ENCODE measurements at regions not wholly inside any gene's neighbourhood (a gene's known extent, or its start where the extent isn't known, plus 50 kb on each side); places are given as distances from the start of the nearest gene placed in this dataset.

- TF ChIP-seq CTCF (IDR thresholded peaks at IDR 0.05; ENCODE audit: poor library complexity) (no peak), EZH2phosphoT487 (IDR thresholded peaks at IDR 0.05; ENCODE audit: low read depth, severe bottlenecking, unreplicated experiment) (no peak), EZH2 (IDR thresholded peaks at IDR 0.05; ENCODE audit: borderline replicate concordance) (no peak)
Observed at GRCh38 chr1:90107990-90108389, 113.1 kb downstream of the ZNF326 start.
